SKM-1 treated with dmso at 0.1 percent for 144 hours (cell line): ENCODE measurements at regions not wholly inside any gene's neighbourhood (a gene's known extent, or its start where the extent isn't known, plus 50 kb on each side); places are given as distances from the start of the nearest gene placed in this dataset.

Experiments used
- DNase-seq: peaks from one replicate; lab custom pipeline; 2025; ENCODE audit not compliant: unreplicated experiment; lab: John Stamatoyannopoulos, UW

DNA sequence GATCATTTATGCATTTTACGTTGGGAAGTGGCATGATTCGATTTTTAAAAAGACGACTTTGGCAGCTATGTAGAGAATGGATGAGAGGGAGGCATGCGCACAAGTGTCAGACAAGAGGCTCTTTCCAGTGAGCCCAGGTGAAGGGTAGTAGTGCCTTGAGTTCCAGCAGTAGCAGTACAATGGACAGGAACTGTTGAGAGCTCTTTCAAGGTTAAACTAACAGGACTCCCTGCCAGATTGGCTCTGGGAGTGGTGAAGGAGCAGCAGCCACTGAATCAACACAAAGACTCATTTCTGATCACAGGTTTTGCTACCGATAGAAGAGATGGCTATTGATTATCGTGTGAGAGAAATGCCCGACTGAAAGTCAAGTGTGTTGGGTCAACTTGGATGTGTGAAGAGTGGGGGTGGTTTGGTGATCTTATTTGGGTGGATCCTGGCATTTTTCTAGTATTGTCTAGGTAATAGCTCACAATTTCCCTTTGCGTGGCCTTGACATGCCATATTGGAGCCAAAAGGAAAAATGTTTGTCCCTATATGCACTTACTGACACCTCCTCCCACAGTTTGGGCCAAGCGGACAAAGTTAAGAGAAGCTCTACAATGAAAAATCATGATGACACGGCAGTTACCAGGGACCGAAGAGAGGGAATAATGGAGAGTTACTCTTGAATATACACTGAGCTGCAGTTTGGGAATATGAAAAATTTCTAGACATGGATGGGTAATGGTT is 81.6 kb upstream of the MDFIC2 start:
- DNase-seq: no peak

DNA sequence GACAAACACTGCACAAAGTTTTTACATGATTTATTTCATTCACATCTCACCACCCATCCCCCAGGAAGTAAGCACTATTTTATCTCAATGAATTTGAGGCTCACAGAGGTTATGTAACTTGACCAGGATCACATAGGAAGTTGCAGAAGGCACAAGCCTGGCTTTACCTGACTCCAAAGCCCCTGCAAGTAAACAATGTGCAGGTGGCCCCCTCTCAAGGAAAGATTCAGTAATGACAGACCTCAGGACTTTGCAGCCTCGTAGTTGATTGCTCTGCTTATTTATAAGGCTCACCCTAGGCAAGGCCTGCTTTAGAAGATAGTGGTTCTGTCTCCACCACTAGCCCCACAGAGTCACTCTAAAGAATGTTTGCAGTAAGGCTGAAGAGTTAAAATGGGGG is 79.8 kb upstream of the MDFIC2 start:
- DNase-seq: no peak

DNA sequence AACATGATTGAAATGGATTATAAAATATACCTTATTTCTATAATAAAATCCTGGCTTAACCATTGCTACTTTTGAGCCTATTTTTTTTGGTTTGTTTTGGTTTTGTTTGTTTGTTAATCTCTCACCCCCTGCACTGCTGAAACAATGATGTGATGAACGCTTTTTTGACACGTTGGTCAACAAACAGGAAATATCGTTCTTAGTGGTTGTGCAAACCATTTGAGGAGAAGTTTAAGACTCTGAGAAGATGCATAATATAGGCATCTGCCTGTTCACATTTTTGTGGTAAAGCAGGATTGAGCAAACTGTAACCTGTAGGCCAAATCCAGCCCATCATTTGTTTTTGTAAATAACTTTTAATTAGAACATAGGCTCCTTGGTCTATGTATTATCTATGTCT is 75.5 kb upstream of the MDFIC2 start:
- DNase-seq: no peak

DNA sequence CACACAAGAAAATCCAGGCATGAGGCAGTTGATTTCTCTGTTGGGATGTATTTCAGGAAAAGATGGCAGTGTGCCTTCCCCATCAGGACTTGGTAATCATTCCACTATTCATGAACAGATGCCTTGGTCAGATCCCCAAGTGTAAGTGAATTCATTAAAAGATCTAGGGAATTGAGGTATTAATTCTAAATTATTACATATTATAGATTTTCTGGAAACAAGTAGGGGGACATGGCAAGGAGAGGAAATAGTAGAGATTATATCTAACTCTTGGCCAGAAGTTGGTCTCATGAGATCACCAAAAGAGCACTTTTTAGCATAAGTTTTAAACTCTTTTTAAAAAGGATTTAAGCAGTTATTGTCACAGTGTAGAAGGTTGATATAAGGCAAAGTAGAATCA is 74.4 kb upstream of the MDFIC2 start:
- no peak for DNase-seq

GRCh38 chr3:70386043-70386442 is 73.6 kb upstream of the MDFIC2 start:
- DNase-seq: no peak

- DNase-seq: no peak
These were observed 71.0 kb upstream of the MDFIC2 start for GRCh38 chr3:70383360-70383831.

- no peak for DNase-seq
These were observed 61.7 kb upstream of the MDFIC2 start for GRCh38 chr3:70374179-70374578.
